NB4 (cell line): ENCODE measurements at regions not wholly inside any gene's neighbourhood (a gene's known extent, or its start where the extent isn't known, plus 50 kb on each side); places are given as distances from the start of the nearest gene placed in this dataset.
A peak's percentile ranks its signal among the peaks of the same experiment; 100 is the strongest.

Experiments
- DNase-seq: peaks from one replicate; pipeline ENCODE4 v3.0.0; 2010; ENCODE audit warnings: low read depth
- H3K4me3 ChIP-seq: one replicate; pipeline ENCODE4 v1.5.1; 2011; ENCODE audit warnings: mild to moderate bottlenecking, low read depth, low read length, moderate library complexity
- CTCF ChIP-seq: IDR thresholded peaks from one replicate; pipeline ENCODE4 v1.5.1; 2012; ENCODE audit warnings: low read depth, low read length
- MAX ChIP-seq: IDR thresholded peaks from 2 replicates; pipeline ENCODE4 v1.6.1; 2011; ENCODE audit warnings: low read depth, low read length
- MYC ChIP-seq: IDR thresholded peaks from 2 replicates; pipeline ENCODE4 v1.6.1; 2011; ENCODE audit warnings: low read depth, low read length
- POLR2A ChIP-seq: IDR thresholded peaks from 2 replicates; pipeline ENCODE4 v1.6.1; 2011; ENCODE audit warnings: mild to moderate bottlenecking; ENCODE audit not compliant: insufficient read length; ENCODE audit errors: extremely low read depth

- no peak for DNase-seq
- H3K4me3 ChIP-seq, result no peak overlapping the region
- no peak for TF ChIP-seq POLR2A
- no peak for TF ChIP-seq CTCF
- TF ChIP-seq MAX, result no peak
- TF ChIP-seq MYC, result no peak
Measured at GRCh38 chr1:188497020-188497419, 1668.3 kb downstream of the PLA2G4A start.

- DNase-seq, result peak; percentile 2
- TF ChIP-seq POLR2A (no peak), MYC (no peak), CTCF (no peak), MAX (no peak)
- no peak overlapping the region for H3K4me3 ChIP-seq
Measured at GRCh38 chr1:188499690-188500089, 1670.9 kb downstream of the PLA2G4A start.

- DNase-seq, result no peak
- TF ChIP-seq POLR2A, result no peak
- no peak for TF ChIP-seq MAX
- no peak for TF ChIP-seq MYC
- no peak for TF ChIP-seq CTCF
Measured at GRCh38 chr1:188514917-188515316, 1686.2 kb downstream of the PLA2G4A start.

GRCh38 chr1:188517139-188517538 is 1688.4 kb downstream of the PLA2G4A start:
- TF ChIP-seq MYC (no peak), MAX (no peak), CTCF (no peak), POLR2A (no peak)
- no peak for DNase-seq

More at GRCh38 chr1:188514917-188515316, 1686.2 kb downstream of the PLA2G4A start:
- no peak overlapping the region for H3K4me3 ChIP-seq

GRCh38 chr1:188551176-188551575 is 1722.4 kb downstream of the PLA2G4A start:
- no peak overlapping the region for H3K4me3 ChIP-seq
- no peak for DNase-seq
- TF ChIP-seq MYC (no peak), MAX (no peak), POLR2A (no peak), CTCF (no peak)

More at GRCh38 chr1:188517139-188517538, 1688.4 kb downstream of the PLA2G4A start:
- H3K4me3 ChIP-seq, result no peak overlapping the region

GRCh38 chr1:188557053-188557452 is 1728.3 kb downstream of the PLA2G4A start:
- TF ChIP-seq MAX (no peak), POLR2A (no peak), MYC (no peak)
- no peak for DNase-seq
- H3K4me3 ChIP-seq, result no peak overlapping the region
